SU-DHL-6 (cell line): ENCODE measurements at regions not wholly inside any gene's neighbourhood (a gene's known extent, or its start where the extent isn't known, plus 50 kb on each side); places are given as distances from the start of the nearest gene placed in this dataset.

Source experiments
- EZH2phosphoT487 ChIP-seq: fragments of 200-600 bp; sonication (generic), shearing (Covaris generic); conservative IDR thresholded peaks from 2 replicates; pipeline ENCODE4 v1.6.1; 2018; ENCODE audit warnings: mild to moderate bottlenecking, antibody characterized with exemption, low read length, moderate library complexity, mixed read lengths
- TF ChIP-seq, protein P1 (sequence below): fragments of 200-600 bp; sonication (generic); IDR thresholded peaks from one replicate; pipeline ENCODE4 v1.5.1; 2017; ENCODE audit warnings: antibody characterized with exemption, mild to moderate bottlenecking, low read length, moderate library complexity; ENCODE audit not compliant: insufficient read depth, poor library complexity, severe bottlenecking

GRCh38 chr4:81951891-81952455 lies 421.8 kb downstream of the HNRNPD start:
- TF ChIP-seq, protein P1, sequence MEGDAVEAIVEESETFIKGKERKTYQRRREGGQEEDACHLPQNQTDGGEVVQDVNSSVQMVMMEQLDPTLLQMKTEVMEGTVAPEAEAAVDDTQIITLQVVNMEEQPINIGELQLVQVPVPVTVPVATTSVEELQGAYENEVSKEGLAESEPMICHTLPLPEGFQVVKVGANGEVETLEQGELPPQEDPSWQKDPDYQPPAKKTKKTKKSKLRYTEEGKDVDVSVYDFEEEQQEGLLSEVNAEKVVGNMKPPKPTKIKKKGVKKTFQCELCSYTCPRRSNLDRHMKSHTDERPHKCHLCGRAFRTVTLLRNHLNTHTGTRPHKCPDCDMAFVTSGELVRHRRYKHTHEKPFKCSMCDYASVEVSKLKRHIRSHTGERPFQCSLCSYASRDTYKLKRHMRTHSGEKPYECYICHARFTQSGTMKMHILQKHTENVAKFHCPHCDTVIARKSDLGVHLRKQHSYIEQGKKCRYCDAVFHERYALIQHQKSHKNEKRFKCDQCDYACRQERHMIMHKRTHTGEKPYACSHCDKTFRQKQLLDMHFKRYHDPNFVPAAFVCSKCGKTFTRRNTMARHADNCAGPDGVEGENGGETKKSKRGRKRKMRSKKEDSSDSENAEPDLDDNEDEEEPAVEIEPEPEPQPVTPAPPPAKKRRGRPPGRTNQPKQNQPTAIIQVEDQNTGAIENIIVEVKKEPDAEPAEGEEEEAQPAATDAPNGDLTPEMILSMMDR: no peak
- no peak for TF ChIP-seq EZH2phosphoT487
